Osteocyte (in vitro differentiated cells): ENCODE measurements at regions not wholly inside any gene's neighbourhood (a gene's known extent, or its start where the extent isn't known, plus 50 kb on each side); places are given as distances from the start of the nearest gene placed in this dataset.
"Not testable (repeated sequence)": the region's sequence is repeated elsewhere in the genome, so short reads cannot be mapped to it uniquely, and the experiment has no call there.

ENCODE experiments used
- DNase-seq: peaks from one replicate; pipeline ENCODE4 v3.0.0; 2021; ENCODE audit warnings: mixed read lengths; ENCODE audit not compliant: unreplicated experiment; ENCODE audit errors: extremely low spot score
- H3K27ac Mint-ChIP-seq: one replicate; pipeline ENCODE4 v1.8.0; 2021; ENCODE audit warnings: mild to moderate bottlenecking, mixed read lengths; ENCODE audit not compliant: unreplicated experiment
- H3K27me3 Mint-ChIP-seq: one replicate; pipeline ENCODE4 v1.8.0; 2021; ENCODE audit warnings: mixed read lengths; ENCODE audit not compliant: unreplicated experiment
- H3K36me3 Mint-ChIP-seq: one replicate; pipeline ENCODE4 v1.8.0; 2021; ENCODE audit warnings: mixed read lengths; ENCODE audit not compliant: unreplicated experiment
- H3K4me1 Mint-ChIP-seq: one replicate; pipeline ENCODE4 v1.8.0; 2021; ENCODE audit warnings: mixed read lengths; ENCODE audit not compliant: unreplicated experiment
- H3K4me3 Mint-ChIP-seq: one replicate; pipeline ENCODE4 v1.8.0; 2021; ENCODE audit warnings: mild to moderate bottlenecking, moderate library complexity, mixed read lengths; ENCODE audit not compliant: unreplicated experiment
- H3K9me3 Mint-ChIP-seq: one replicate; pipeline ENCODE4 v1.8.0; 2021; ENCODE audit warnings: mixed read lengths; ENCODE audit not compliant: unreplicated experiment
- CTCF ChIP-seq: fragments of 200-600 bp; sonication (generic); IDR thresholded peaks from 2 replicates; pipeline ENCODE4 v1.5.0; 2021; ENCODE audit warnings: antibody characterized with exemption, mild to moderate bottlenecking, moderate library complexity

DNA sequence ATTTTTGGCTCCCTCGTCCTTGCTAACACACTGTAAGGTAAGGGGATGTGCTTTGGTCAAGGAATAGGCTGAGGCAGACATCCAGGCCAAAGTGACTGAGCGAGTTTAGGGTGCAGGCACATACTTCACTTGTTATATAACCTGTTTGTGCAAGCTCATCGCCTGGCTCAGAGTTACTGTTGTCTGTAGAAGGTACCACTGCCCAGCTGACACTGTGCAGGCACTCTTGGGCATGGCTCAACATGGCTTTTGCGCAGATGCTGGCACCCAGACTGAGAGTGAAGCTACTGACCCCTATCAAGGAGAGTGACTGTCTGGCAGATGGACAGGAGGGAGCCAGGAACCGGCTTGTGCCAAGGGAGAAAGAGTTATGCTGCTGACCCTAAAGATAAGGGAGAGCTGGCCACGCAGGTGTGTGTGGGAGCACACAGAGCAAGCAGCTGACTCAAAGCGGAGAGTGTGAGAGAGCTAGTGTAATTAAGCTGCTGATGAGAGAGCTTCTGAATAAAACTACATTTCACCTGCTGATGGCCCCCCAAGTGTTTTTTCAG is 307.3 kb upstream of the USP24 start:
- Mint-ChIP-seq H3K36me3 (no peaks in the 10 kb centered on the region), H3K4me3 (no peak overlapping the region), H3K4me1 (peaks cover 6% of the 10 kb centered on the region), H3K27me3 (no peaks in the 10 kb centered on the region), H3K9me3 (no peaks in the 10 kb centered on the region), H3K27ac (no peak overlapping the region)
- no peak for TF ChIP-seq CTCF
- no peak for DNase-seq

GRCh38 chr1:55520861-55521260 is 305.7 kb upstream of the USP24 start:
- no peak overlapping the region for H3K4me3 Mint-ChIP-seq
- no peak overlapping the region for H3K27ac Mint-ChIP-seq
- no peaks in the 10 kb centered on the region for H3K9me3 Mint-ChIP-seq
- H3K27me3 Mint-ChIP-seq = no peaks in the 10 kb centered on the region
- no peak for TF ChIP-seq CTCF
- peaks cover 6% of the 10 kb centered on the region for H3K4me1 Mint-ChIP-seq
- DNase-seq = no peak
- no peaks in the 10 kb centered on the region for H3K36me3 Mint-ChIP-seq

DNA sequence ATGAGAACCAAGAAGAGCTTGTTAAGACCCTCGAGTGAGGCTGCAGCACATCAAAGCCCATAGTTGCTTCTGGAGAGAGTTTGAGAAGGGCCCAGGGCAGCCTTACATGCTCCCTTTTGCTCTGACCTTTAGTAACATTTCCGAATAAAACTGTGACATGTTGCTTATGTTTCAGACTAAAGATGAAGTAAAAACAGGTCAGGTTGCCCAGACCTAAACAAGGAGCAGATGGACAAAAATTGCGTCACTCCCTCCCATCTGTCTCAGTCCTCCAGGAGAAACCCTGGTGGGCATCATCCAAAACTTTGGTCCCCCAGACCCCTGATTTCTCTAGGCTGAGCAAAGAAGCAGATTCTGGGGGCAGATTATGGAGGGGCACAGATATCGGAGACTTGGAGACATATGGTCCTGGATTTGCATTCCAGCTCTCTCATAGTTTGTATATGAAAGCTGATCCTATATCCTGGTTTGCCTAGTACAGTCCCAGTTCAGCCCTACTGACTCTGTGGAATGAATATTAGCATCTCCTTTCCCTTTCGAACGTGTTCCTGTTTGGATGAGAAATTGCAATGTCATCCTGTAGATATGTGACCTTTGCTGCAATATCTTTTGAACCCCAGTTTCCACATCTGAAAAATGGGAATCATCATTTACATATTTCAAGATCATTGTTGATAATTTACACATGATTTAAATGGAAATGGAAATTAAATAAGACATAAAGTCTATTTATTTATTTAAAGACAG is 304.9 kb upstream of the USP24 start:
- Mint-ChIP-seq H3K36me3 (no peaks in the 10 kb centered on the region), H3K4me1 (peaks cover 9% of the 10 kb centered on the region), H3K27ac (no peak overlapping the region), H3K27me3 (no peaks in the 10 kb centered on the region), H3K4me3 (no peak overlapping the region), H3K9me3 (no peaks in the 10 kb centered on the region)
- TF ChIP-seq CTCF = no peak
- no peak for DNase-seq

DNA sequence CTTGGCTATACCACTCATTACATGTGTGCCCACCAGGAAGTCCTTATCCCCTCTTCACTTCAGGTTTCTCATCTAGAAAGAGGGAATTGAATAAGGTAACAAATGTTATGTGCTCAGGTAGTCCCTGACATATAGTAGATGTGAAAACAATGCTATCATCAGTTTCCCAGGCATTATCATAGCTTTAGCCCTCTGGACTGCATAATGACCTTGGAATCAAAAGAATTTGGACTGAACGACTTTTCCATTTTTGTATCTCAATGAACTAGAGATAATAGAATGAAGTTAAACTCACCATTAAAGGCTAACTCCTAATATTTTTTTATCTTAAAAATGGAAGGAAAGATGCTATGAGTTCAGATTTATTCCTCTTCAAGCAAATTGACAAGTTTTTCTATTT is 304.1 kb upstream of the USP24 start:
- H3K27me3 Mint-ChIP-seq = no peaks in the 10 kb centered on the region
- no peak for TF ChIP-seq CTCF
- no peaks in the 10 kb centered on the region for H3K9me3 Mint-ChIP-seq
- H3K4me3 Mint-ChIP-seq = no peak overlapping the region
- no peak for DNase-seq
- H3K27ac Mint-ChIP-seq = no peak overlapping the region
- peaks cover 16% of the 10 kb centered on the region for H3K4me1 Mint-ChIP-seq
- no peaks in the 10 kb centered on the region for H3K36me3 Mint-ChIP-seq

DNA sequence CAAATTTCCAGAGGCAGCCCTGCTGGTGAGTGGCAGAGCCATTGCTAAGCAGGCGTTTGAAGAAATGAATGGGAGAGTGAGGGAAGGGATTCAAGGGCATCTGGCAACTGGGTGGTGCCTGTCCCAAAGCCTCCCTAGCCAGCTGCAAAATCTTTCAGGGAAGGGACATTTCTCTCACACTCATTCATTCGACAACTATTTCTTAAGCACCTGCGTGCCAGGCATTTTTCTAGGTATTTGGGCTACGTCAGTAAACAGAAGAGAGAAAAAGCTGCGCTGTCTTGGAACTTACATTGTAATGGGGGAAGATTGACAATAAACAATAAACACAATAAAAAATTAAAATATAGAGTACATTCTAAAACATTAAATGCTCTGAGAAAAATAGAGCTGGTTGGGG is 301.9 kb upstream of the USP24 start:
- DNase-seq = no peak
- Mint-ChIP-seq H3K27me3 (no peaks in the 10 kb centered on the region), H3K4me1 (peaks cover 16% of the 10 kb centered on the region)

GRCh38 chr1:55514571-55514970 is 299.4 kb upstream of the USP24 start:
- H3K9me3 Mint-ChIP-seq, DNase-seq, H3K36me3 Mint-ChIP-seq, H3K27me3 Mint-ChIP-seq, H3K4me3 Mint-ChIP-seq: not testable (repeated sequence)
- Mint-ChIP-seq H3K4me1 (peaks cover 12% of the 10 kb centered on the region), H3K27ac (peak overlapping the region; percentile 36)

More for the DNA sequence above, 301.9 kb upstream of the USP24 start:
- no peaks in the 10 kb centered on the region for H3K9me3 Mint-ChIP-seq
- no peak for TF ChIP-seq CTCF
- no peak overlapping the region for H3K27ac Mint-ChIP-seq
- no peaks in the 10 kb centered on the region for H3K36me3 Mint-ChIP-seq
- H3K4me3 Mint-ChIP-seq = no peak overlapping the region
